Liver (tissue), 8 donors: ENCODE measurements at regions not wholly inside any gene's neighbourhood (a gene's known extent, or its start where the extent isn't known, plus 50 kb on each side); places are given as distances from the start of the nearest gene placed in this dataset.

Experiments used
- DNase-seq: peaks from one replicate; pipeline ENCODE4 v3.0.0-alpha.2; 2017; ENCODE audit warnings: low spot score
- H3K27ac ChIP-seq, 2 donors: one replicate each; pipeline ENCODE4 v1.7.0; 2013; ENCODE audit warnings: inconsistent platforms in 2 of 2, low read length in 2 of 2, control low read depth in 1 of 2, low read depth in 1 of 2, mild to moderate bottlenecking in 1 of 2
- H3K27me3 ChIP-seq, 4 donors: one replicate each; pipeline versions ENCODE4 v1.6.1 to v1.7.0; 2013; ENCODE audit warnings: low read length in 3 of 4, inconsistent platforms in 1 of 4, mild to moderate bottlenecking in 1 of 4, moderate library complexity in 1 of 4; ENCODE audit not compliant: control insufficient read depth in 4 of 4, insufficient read depth in 4 of 4
- H3K36me3 ChIP-seq, 4 donors: one replicate each; pipeline versions ENCODE4 v1.6.1 to v1.7.0; 2013; ENCODE audit warnings: low read length in 3 of 4, mild to moderate bottlenecking in 3 of 4, low read depth in 1 of 4, moderate library complexity in 1 of 4; ENCODE audit not compliant: control insufficient read depth in 4 of 4, insufficient read depth in 3 of 4
- H3K4me1 ChIP-seq, 4 donors: one replicate each; pipeline versions ENCODE4 v1.6.1 to v1.7.0; 2013; ENCODE audit warnings: low read length in 3 of 4, mild to moderate bottlenecking in 3 of 4, moderate library complexity in 1 of 4; ENCODE audit not compliant: control insufficient read depth in 4 of 4, insufficient read depth in 4 of 4
- H3K4me3 ChIP-seq, 3 donors: one replicate each; pipeline versions ENCODE4 v1.6.1 to v1.7.0; 2013; ENCODE audit warnings: low read length in 3 of 3, control low read depth in 1 of 3, low read depth in 1 of 3, mild to moderate bottlenecking in 1 of 3
- H3K9ac ChIP-seq, 2 donors: one replicate each; pipeline ENCODE4 v1.7.0; 2013; ENCODE audit warnings: low read length in 2 of 2, mild to moderate bottlenecking in 2 of 2, moderate library complexity in 2 of 2, control low read depth in 1 of 2, low read depth in 1 of 2
- H3K9me3 ChIP-seq, 4 donors: one replicate each; pipeline versions ENCODE4 v1.6.1 to v1.7.0; 2013; ENCODE audit warnings: low read length in 3 of 4; ENCODE audit not compliant: control insufficient read depth in 4 of 4
- EGR1 ChIP-seq, 2 donors: IDR thresholded peaks; 2 replicates each; pipeline ENCODE4 v1.6.1; 2016 to 2018; ENCODE audit warnings: antibody characterized with exemption in 2 of 2, low read depth in 2 of 2
- FOXA1 ChIP-seq: IDR thresholded peaks from 2 replicates; pipeline ENCODE4 v1.6.1; 2016; ENCODE audit warnings: antibody characterized with exemption
- FOXA2 ChIP-seq: IDR thresholded peaks from 2 replicates; pipeline ENCODE4 v1.6.1; 2016; ENCODE audit warnings: antibody characterized with exemption
- HNF4A ChIP-seq, 2 donors: conservative IDR thresholded peaks; 2 replicates each; pipeline ENCODE4 v1.6.1; 2016; ENCODE audit warnings: antibody characterized with exemption in 2 of 2, mild to moderate bottlenecking in 2 of 2
- HNF4G ChIP-seq: IDR thresholded peaks from 2 replicates; pipeline ENCODE4 v1.6.1; 2016; ENCODE audit warnings: antibody characterized with exemption
- MAX ChIP-seq: IDR thresholded peaks from 2 replicates; pipeline ENCODE4 v1.6.1; 2016; ENCODE audit warnings: antibody characterized with exemption
- NR2F2 ChIP-seq: IDR thresholded peaks from 2 replicates; pipeline ENCODE4 v1.6.1; 2016; ENCODE audit warnings: antibody characterized with exemption
- RAD21 ChIP-seq, 2 donors: IDR thresholded peaks; 2 replicates each; pipeline ENCODE4 v1.6.1; 2016; ENCODE audit warnings: antibody characterized with exemption in 2 of 2, mild to moderate bottlenecking in 2 of 2
- REST ChIP-seq: IDR thresholded peaks from 2 replicates; pipeline ENCODE4 v1.6.1; 2016; ENCODE audit warnings: antibody characterized with exemption, mild to moderate bottlenecking
- RXRA ChIP-seq, 2 donors: IDR thresholded peaks; 2 replicates each; pipeline ENCODE4 v1.6.1; 2017 to 2018; ENCODE audit warnings: antibody characterized with exemption in 2 of 2, mild to moderate bottlenecking in 1 of 2
- SP1 ChIP-seq: IDR thresholded peaks from 2 replicates; pipeline ENCODE4 v1.6.1; 2018; ENCODE audit warnings: antibody characterized with exemption, mild to moderate bottlenecking
- TAF1 ChIP-seq: conservative IDR thresholded peaks from 2 replicates; pipeline ENCODE4 v1.6.1; 2016; ENCODE audit warnings: antibody characterized with exemption, mild to moderate bottlenecking
- ZBTB33 ChIP-seq: IDR thresholded peaks from 2 replicates; pipeline ENCODE4 v1.6.1; 2016; ENCODE audit warnings: antibody characterized with exemption
- WGBS: extraction: QIAGEN DNeasy Blood & Tissue Kit; methylation state at CpG from one replicate; pipeline ENCODE4 v1.1.7; 2013; 5-methylcytosine and 5-hydroxymethylcytosine counted together
- TF ChIP-seq, protein P1 (sequence below): fragments of 150-350 bp; IDR thresholded peaks from 2 replicates; pipeline ENCODE4 v1.5.1; 2017; ENCODE audit warnings: improper control_type of control experiment, low read depth, low read length; ENCODE audit not compliant: missing input control
- donor health status: healthy.
- donor health status: healthy.
- donor health status: healthy.
- donor health status: healthy.
- donor health status: healthy.

GRCh38 chr4:64715741-64716140, 306.5 kb upstream of the TECRL start (continued):
- no peak for TF ChIP-seq REST

DNA sequence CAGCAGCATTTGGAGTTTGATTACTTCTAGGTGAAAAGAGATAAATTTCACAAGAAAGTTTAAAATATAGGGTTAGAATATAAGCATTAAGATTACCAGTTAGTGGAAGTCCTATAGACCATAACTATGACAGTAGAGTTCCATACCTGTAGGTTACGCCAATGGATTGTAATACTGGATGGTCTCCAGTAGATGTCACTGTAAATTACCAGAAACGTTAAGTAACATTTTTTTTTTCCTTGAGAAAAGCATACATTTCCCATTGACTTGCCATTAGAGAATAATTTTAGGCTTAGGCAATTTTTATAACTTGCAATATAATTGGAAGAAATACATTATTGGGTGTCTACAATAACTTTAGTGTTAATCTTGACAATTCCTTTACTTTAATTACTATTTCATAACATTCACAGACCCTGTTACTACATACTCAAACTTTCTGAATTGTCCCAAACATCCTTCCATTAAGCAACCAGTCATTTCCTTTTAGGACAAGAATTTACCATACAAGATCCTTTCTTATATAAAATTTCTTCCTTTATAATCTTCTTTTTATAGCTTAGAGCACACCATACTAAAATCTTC, 304.1 kb upstream of the TECRL start:
- no peak for DNase-seq
- no peak overlapping the region for H3K9ac ChIP-seq
- WGBS: 5% methylated on average over 2 of the region's 2 CpGs
- H3K27ac ChIP-seq: no peak overlapping the region
- peaks cover 0 to 6% (median 0%) of the 10 kb centered on the region in 4 donors for H3K27me3 ChIP-seq
- peaks cover 0 to under 1% (median 0%) of the 10 kb centered on the region in 4 donors for H3K36me3 ChIP-seq
- H3K4me1 ChIP-seq: no peaks in the 10 kb centered on the region
- TF ChIP-seq, protein P1, sequence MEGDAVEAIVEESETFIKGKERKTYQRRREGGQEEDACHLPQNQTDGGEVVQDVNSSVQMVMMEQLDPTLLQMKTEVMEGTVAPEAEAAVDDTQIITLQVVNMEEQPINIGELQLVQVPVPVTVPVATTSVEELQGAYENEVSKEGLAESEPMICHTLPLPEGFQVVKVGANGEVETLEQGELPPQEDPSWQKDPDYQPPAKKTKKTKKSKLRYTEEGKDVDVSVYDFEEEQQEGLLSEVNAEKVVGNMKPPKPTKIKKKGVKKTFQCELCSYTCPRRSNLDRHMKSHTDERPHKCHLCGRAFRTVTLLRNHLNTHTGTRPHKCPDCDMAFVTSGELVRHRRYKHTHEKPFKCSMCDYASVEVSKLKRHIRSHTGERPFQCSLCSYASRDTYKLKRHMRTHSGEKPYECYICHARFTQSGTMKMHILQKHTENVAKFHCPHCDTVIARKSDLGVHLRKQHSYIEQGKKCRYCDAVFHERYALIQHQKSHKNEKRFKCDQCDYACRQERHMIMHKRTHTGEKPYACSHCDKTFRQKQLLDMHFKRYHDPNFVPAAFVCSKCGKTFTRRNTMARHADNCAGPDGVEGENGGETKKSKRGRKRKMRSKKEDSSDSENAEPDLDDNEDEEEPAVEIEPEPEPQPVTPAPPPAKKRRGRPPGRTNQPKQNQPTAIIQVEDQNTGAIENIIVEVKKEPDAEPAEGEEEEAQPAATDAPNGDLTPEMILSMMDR: peak; percentile 50
- TF ChIP-seq RAD21 (IDR thresholded peaks at IDR 0.05): peak in 1 of 2 donors; percentile 36
- TF ChIP-seq FOXA2: no peak
- TF ChIP-seq MAX: no peak
- no peaks in the 10 kb centered on the region for H3K9me3 ChIP-seq
- no peak overlapping the region for H3K4me3 ChIP-seq

GRCh38 chr4:64712590-64712989, 303.3 kb upstream of the TECRL start:
- H3K9ac ChIP-seq: no peak overlapping the region
- H3K27ac ChIP-seq: no peak overlapping the region
- no peak for DNase-seq
- H3K27me3 ChIP-seq: peaks cover 0 to 6% (median 0%) of the 10 kb centered on the region in 4 donors
- 67% methylated on average over 8 of the region's 8 CpGs for WGBS
- TF ChIP-seq TAF1: no peak
- TF ChIP-seq HNF4A (conservative IDR thresholded peaks at IDR 0.05): no peak
- TF ChIP-seq HNF4G: no peak
- no peak overlapping the region for H3K4me3 ChIP-seq
- no peaks in the 10 kb centered on the region for H3K4me1 ChIP-seq
- no peaks in the 10 kb centered on the region for H3K9me3 ChIP-seq
- H3K36me3 ChIP-seq: no peaks in the 10 kb centered on the region

- WGBS: 82% methylated on average over 3 of the region's 3 CpGs
- no peaks in the 10 kb centered on the region for H3K9me3 ChIP-seq
- DNase-seq: no peak
- no peak overlapping the region for H3K9ac ChIP-seq
- no peaks in the 10 kb centered on the region for H3K36me3 ChIP-seq
- no peaks in the 10 kb centered on the region for H3K27me3 ChIP-seq
- H3K4me1 ChIP-seq: no peaks in the 10 kb centered on the region
- H3K4me3 ChIP-seq: no peak overlapping the region
- no peak overlapping the region for H3K27ac ChIP-seq
- TF ChIP-seq MAX (no peak), HNF4A (conservative IDR thresholded peaks at IDR 0.05) (no peak), RXRA (IDR thresholded peaks at IDR 0.05) (no peak), SP1 (no peak), FOXA2 (no peak), ZBTB33 (no peak), TAF1 (no peak), FOXA1 (no peak), HNF4G (no peak), EGR1 (IDR thresholded peaks at IDR 0.05; ENCODE audit: low read depth in 2 of 2) (no peak), NR2F2 (no peak)
- TF ChIP-seq, protein P1: no peak
Measured at GRCh38 chr4:64705989-64706388, 296.7 kb upstream of the TECRL start.
